DND-41 (cell line): ENCODE measurements at regions not wholly inside any gene's neighbourhood (a gene's known extent, or its start where the extent isn't known, plus 50 kb on each side); places are given as distances from the start of the nearest gene placed in this dataset.

Source experiments
- ATAC-seq: fragments of 200-7000 bp; cut with Tn5 transposase; 3 replicates; pipeline ENCODE4 v1.9.1; 2021; ENCODE audit warnings: low read depth; ENCODE audit not compliant: insufficient read depth
- DNase-seq: peaks from one replicate; pipeline ENCODE4 v3.0.0-alpha.2; 2020
- H2AFZ ChIP-seq: 2 replicates; pipeline ENCODE4 v1.6.0; 2012; ENCODE audit warnings: low read depth, low read length
- H3K27ac ChIP-seq: 2 replicates; pipeline ENCODE4 v1.5.1; 2012; ENCODE audit warnings: low read length, inconsistent platforms
- H3K27me3 ChIP-seq: fragments of 200-600 bp; sonication (generic); 2 replicates; pipeline ENCODE4 v1.6.0; 2012; ENCODE audit warnings: low read length, mild to moderate bottlenecking, inconsistent platforms; ENCODE audit not compliant: insufficient read depth, poor library complexity
- H3K36me3 ChIP-seq: 2 replicates; pipeline ENCODE4 v1.5.1; 2012; ENCODE audit warnings: low read length, inconsistent platforms; ENCODE audit not compliant: insufficient read depth
- H3K4me1 ChIP-seq: 2 replicates; pipeline ENCODE4 v1.5.1; 2012; ENCODE audit warnings: mild to moderate bottlenecking, low read length; ENCODE audit not compliant: insufficient read depth
- H3K4me2 ChIP-seq: 2 replicates; pipeline ENCODE4 v1.6.0; 2012; ENCODE audit warnings: mild to moderate bottlenecking, moderate library complexity, low read length, inconsistent platforms; ENCODE audit not compliant: insufficient read depth
- H3K4me3 ChIP-seq, 2 experiments: fragments of 200-600 bp in 1 of 2; shearing (Covaris generic) in 1 of 2; 2 replicates each; pipeline ENCODE4 v1.5.1; 2012 to 2016; ENCODE audit warnings: inconsistent platforms in 2 of 2, low read length in 2 of 2, mild to moderate bottlenecking in 2 of 2, low read depth in 1 of 2, moderate library complexity in 1 of 2
- H3K79me2 ChIP-seq: 2 replicates; pipeline ENCODE4 v1.6.0; 2012; ENCODE audit warnings: low read length, inconsistent platforms; ENCODE audit not compliant: insufficient read depth
- H3K9ac ChIP-seq: 2 replicates; pipeline ENCODE4 v1.6.0; 2012; ENCODE audit warnings: low read depth, mild to moderate bottlenecking, inconsistent platforms, low read length, moderate library complexity
- H3K9me3 ChIP-seq: 2 replicates; pipeline ENCODE4 v1.5.1; 2012; ENCODE audit warnings: low read length, moderate library complexity, mild to moderate bottlenecking, inconsistent platforms; ENCODE audit not compliant: insufficient read depth, severe bottlenecking
- H4K20me1 ChIP-seq: 2 replicates; pipeline ENCODE4 v1.6.0; 2012; ENCODE audit warnings: low read length; ENCODE audit not compliant: insufficient read depth
- EZH2 ChIP-seq: IDR thresholded peaks from 3 replicates; pipeline ENCODE4 v1.6.1; 2012; ENCODE audit warnings: borderline replicate concordance, low read depth, mild to moderate bottlenecking, moderate library complexity, low read length, inconsistent platforms; ENCODE audit not compliant: severe bottlenecking
- TF ChIP-seq, protein P1 (sequence below): IDR thresholded peaks from 2 replicates; pipeline ENCODE4 v1.5.1; 2012; ENCODE audit warnings: borderline replicate concordance, low read length, moderate library complexity, mild to moderate bottlenecking; ENCODE audit not compliant: poor library complexity, severe bottlenecking; ENCODE audit errors: extremely low read depth

DNA sequence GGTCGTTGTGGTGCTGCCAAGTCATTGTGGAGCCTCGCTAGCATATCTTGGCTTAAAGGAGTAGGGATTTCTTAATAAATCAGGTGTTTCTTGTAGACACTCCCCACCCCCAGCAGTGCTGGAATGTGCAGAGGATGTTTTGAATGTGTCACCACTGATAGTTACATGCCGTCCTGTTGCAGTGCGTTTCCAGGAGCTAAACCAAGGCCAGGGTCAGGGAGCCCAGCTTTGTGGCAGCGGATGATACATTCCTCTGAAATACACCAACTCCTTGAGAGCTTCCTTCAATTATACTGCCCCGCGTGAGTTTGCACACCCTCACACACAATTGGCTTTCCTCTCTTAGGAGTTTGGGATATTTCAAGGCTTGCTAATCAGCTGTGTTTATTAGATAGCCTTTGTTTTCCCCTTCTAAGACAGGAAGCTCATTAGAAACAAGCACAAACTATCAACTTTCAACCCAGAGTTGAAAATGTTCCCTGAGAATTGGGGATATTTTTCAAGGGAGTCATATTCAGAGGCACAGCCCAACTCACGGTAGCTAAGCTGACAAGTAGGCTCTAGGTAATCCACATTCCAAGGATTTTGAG is 154.9 kb downstream of the C12orf75 start:
- Histone ChIP-seq H3K4me1 (no peaks in the 10 kb centered on the region), H3K79me2 (no peaks in the 10 kb centered on the region), H2AFZ (no peak overlapping the region), H3K4me2 (no peak overlapping the region), H3K27me3 (peaks cover 12% of the 10 kb centered on the region), H4K20me1 (no peaks in the 10 kb centered on the region), H3K9me3 (no peaks in the 10 kb centered on the region), H3K27ac (no peak overlapping the region), H3K4me3 (no peak overlapping the region), H3K36me3 (no peaks in the 10 kb centered on the region), H3K9ac (no peak overlapping the region)
- DNase-seq (no peak), ATAC-seq (no peak)
- TF ChIP-seq EZH2 = no peak

DNA sequence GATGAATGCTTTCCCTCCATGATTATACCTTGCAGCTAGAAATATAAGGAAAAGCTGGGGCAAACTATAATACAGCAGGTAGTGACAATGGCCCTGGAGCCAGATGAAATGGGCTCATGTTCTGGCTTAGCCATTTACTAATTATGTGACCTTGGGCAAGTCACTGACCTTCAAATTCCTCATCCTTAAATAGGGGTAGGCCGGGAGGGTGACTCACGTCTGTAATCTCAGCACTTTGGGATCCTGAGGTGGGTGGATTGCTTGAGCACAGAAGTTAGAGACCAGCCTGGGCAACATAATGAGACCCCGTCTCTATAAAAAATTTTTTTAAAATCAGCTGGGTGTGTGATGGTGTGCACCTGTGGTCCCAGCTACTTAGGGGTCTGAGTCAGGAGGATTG is 155.4 kb downstream of the C12orf75 start:
- Histone ChIP-seq H3K9me3 (no peaks in the 10 kb centered on the region), H3K4me1 (no peaks in the 10 kb centered on the region), H2AFZ (no peak overlapping the region), H3K27ac (no peak overlapping the region), H3K27me3 (peaks cover 10% of the 10 kb centered on the region), H3K4me2 (no peak overlapping the region), H3K9ac (no peak overlapping the region), H4K20me1 (no peaks in the 10 kb centered on the region), H3K36me3 (no peaks in the 10 kb centered on the region), H3K4me3 (no peak overlapping the region), H3K79me2 (no peaks in the 10 kb centered on the region)
- ATAC-seq = no peak
- no peak for TF ChIP-seq EZH2
- TF ChIP-seq, protein P1, sequence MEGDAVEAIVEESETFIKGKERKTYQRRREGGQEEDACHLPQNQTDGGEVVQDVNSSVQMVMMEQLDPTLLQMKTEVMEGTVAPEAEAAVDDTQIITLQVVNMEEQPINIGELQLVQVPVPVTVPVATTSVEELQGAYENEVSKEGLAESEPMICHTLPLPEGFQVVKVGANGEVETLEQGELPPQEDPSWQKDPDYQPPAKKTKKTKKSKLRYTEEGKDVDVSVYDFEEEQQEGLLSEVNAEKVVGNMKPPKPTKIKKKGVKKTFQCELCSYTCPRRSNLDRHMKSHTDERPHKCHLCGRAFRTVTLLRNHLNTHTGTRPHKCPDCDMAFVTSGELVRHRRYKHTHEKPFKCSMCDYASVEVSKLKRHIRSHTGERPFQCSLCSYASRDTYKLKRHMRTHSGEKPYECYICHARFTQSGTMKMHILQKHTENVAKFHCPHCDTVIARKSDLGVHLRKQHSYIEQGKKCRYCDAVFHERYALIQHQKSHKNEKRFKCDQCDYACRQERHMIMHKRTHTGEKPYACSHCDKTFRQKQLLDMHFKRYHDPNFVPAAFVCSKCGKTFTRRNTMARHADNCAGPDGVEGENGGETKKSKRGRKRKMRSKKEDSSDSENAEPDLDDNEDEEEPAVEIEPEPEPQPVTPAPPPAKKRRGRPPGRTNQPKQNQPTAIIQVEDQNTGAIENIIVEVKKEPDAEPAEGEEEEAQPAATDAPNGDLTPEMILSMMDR = no peak
- DNase-seq = no peak

DNA sequence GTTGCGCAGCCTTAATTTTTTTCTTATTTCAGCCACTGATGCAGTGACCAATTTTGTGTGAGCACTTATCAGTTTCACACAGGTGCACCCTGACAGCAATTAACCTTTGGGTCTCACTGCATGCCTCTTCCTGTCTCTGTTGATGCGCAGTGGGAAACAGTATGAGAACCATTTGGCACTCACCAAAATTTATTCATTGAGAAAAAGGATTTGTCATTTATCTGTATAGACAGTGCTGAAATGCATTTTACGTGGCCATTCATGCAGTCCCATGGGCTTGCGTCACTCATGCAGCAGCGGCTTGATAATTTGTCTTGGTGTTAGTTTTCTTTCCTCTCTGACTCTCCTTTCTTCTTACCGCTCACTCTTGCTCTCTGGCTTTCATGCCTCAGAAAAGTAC is 157.5 kb downstream of the C12orf75 start:
- TF ChIP-seq EZH2 = no peak
- TF ChIP-seq, protein P1 = no peak
- Histone ChIP-seq H3K27me3 (no peaks in the 10 kb centered on the region), H3K79me2 (no peaks in the 10 kb centered on the region), H4K20me1 (no peaks in the 10 kb centered on the region), H3K9me3 (no peaks in the 10 kb centered on the region), H3K9ac (no peak overlapping the region), H3K4me2 (no peak overlapping the region), H3K36me3 (no peaks in the 10 kb centered on the region), H2AFZ (no peak overlapping the region), H3K4me1 (no peaks in the 10 kb centered on the region), H3K27ac (no peak overlapping the region), H3K4me3 (no peak overlapping the region)
- ATAC-seq = no peak
- no peak for DNase-seq

DNA sequence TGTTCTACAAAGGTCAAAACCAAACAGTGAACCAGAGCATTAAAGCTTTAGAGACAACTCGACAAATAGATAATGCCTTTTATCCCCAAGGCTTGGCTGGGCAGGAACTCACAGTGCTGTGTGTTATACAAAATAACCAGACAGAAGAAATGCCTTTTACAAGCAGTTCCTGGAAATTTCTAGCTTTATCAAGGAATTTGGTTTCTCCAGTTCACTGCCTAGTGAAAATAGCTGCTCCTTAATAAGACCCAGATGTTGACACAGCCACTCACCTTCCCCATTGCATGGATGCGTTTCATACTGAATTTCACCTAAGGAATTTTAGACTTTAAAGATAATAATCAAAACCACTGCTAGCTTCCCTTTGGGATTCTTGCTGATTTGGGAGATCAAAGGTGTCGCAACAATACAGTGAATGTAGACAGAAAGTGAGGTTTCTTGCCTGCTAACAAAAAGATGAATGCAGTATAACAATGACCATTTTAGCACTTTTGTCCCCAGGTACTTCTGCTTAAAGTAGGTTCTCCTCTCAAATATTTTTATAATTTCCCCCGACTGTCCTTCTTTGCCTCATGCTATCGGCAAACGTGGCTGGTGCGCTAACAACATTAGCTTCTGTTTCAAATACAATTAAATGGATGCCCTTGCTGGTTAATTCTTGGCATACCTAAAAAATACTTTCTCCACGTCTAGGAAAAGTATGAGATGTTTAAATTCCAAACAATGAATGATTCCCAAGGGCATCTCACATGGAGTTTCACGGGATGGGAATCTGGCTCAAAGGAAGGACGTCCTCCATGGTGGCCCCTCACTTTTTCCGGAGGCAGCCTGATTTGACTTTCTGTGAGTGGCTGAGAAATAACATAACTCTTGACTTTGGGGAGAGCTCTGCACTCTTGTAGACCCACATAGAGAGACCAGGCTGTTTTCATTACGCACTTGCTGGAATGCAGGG is 162.4 kb downstream of the C12orf75 start:
- Histone ChIP-seq H3K4me2 (no peak overlapping the region), H3K9me3 (no peaks in the 10 kb centered on the region), H2AFZ (no peak overlapping the region), H3K79me2 (no peaks in the 10 kb centered on the region), H3K27me3 (no peaks in the 10 kb centered on the region), H3K27ac (no peak overlapping the region), H3K4me1 (no peaks in the 10 kb centered on the region), H3K9ac (no peak overlapping the region), H3K36me3 (no peaks in the 10 kb centered on the region), H3K4me3 (no peak overlapping the region), H4K20me1 (no peaks in the 10 kb centered on the region)
- no peak for DNase-seq
- no peak for TF ChIP-seq EZH2
- TF ChIP-seq, protein P1 = no peak
- ATAC-seq = no peak
